HCT116 (cell line): ENCODE measurements at regions not wholly inside any gene's neighbourhood (a gene's known extent, or its start where the extent isn't known, plus 50 kb on each side); places are given as distances from the start of the nearest gene placed in this dataset.

Source experiments
- ATAC-seq: fragments of 200-7000 bp; cut with Tn5 transposase; 2 replicates; pipeline ENCODE4 v1.9.1; 2020; ENCODE audit warnings: mild to moderate bottlenecking, moderate library complexity
- BruUV-seq: library from RNA; stranded (reverse); fragments of 400-500 nt; replicated peaks from 2 replicates; lab custom pipeline; 2021; lab: Mats Ljungman, UMichigan
- CTCF ChIA-PET: fragments of 300-600 bp; sonication (Branson Sonifier 250); formaldehyde crosslinking; loops from one replicate; lab custom pipeline; 2021; ENCODE audit warnings: antibody characterized with exemption; lab: Charles Lee
- POLR2A ChIA-PET: fragments of 300-600, 350-600 bp; sonication (Branson Sonifier 250); formaldehyde crosslinking; loops from one replicate; lab custom pipeline; 2021; ENCODE audit warnings: antibody characterized with exemption; lab: Charles Lee
- RAD21 ChIA-PET, 2 experiments: fragments of 300-600 bp; sonication (Branson Sonifier 250); formaldehyde crosslinking; loops; one replicate each; lab custom pipeline; 2023; ENCODE audit warnings: low total read pairs in 2 of 2; ENCODE audit not compliant: uncharacterized antibody in 2 of 2, unreplicated experiment in 2 of 2, low non-redundant PET in 1 of 2; lab: Charles Lee
- DNase-seq: peaks from one replicate; pipeline ENCODE4 v3.0.0-alpha.2; 2010; ENCODE audit warnings: low read depth, low spot score
- H2AFZ ChIP-seq: fragments of 200-600 bp; shearing (Covaris generic), sonication (generic); 2 replicates; pipeline ENCODE4 v1.6.1; 2017; ENCODE audit warnings: low read depth, mixed run types, mixed read lengths, antibody characterized with exemption, low read length; ENCODE audit not compliant: poor library complexity, severe bottlenecking
- H3K27ac ChIP-seq: 2 replicates; pipeline ENCODE4 v1.5.1; 2012; ENCODE audit warnings: low read depth, low read length
- H3K27me3 ChIP-seq: fragments of 200-600 bp; sonication (generic); 2 replicates; pipeline ENCODE4 v1.6.1; 2016; ENCODE audit warnings: mixed run types, low read length, mixed read lengths; ENCODE audit not compliant: insufficient read depth
- H3K36me3 ChIP-seq, 2 experiments: fragments of 200-500 bp in 1 of 2; fragments of 200-600 bp in 1 of 2; sonication (Bioruptor generic) in 1 of 2; sonication (generic) in 1 of 2; 2 replicates each; pipeline versions ENCODE4 v1.5.1 to v1.6.1; 2014 to 2016; ENCODE audit warnings: low read length in 2 of 2, inconsistent platforms in 1 of 2, mixed read lengths in 1 of 2, mixed run types in 1 of 2; ENCODE audit not compliant: insufficient read depth in 2 of 2, control insufficient read depth in 1 of 2
- H3K4me1 ChIP-seq, 2 experiments: fragments of 200-600 bp in 1 of 2; sonication (generic) in 1 of 2; 2 replicates each; pipeline versions ENCODE4 v1.5.1 to v1.6.1; 2012 to 2017; ENCODE audit warnings: low read length in 2 of 2, inconsistent platforms in 1 of 2, mild to moderate bottlenecking in 1 of 2, mixed read lengths in 1 of 2, mixed run types in 1 of 2, moderate library complexity in 1 of 2; ENCODE audit not compliant: insufficient read depth in 2 of 2, control insufficient read depth in 1 of 2
- H3K4me2 ChIP-seq: fragments of 200-600 bp; sonication (generic); 2 replicates; pipeline ENCODE4 v1.6.1; 2017; ENCODE audit warnings: mixed run types, low read length, mixed read lengths
- H3K4me3 ChIP-seq, 2 experiments: fragments of 200-600 bp in 1 of 2; sonication (generic) in 1 of 2; replicated peaks in 1 of 2; 2 replicates each; pipeline ENCODE4 v1.5.1; 2011 to 2016; ENCODE audit warnings: low read length in 2 of 2, control low read depth in 1 of 2, low read depth in 1 of 2, mild to moderate bottlenecking in 1 of 2, mixed read lengths in 1 of 2, mixed run types in 1 of 2
- H3K79me2 ChIP-seq: fragments of 200-600 bp; sonication (generic); 2 replicates; pipeline ENCODE4 v1.6.1; 2017; ENCODE audit warnings: mild to moderate bottlenecking, mixed run types, low read length, moderate library complexity, mixed read lengths; ENCODE audit not compliant: insufficient read depth
- H3K9ac ChIP-seq: fragments of 200-600 bp; sonication (generic); 2 replicates; pipeline ENCODE4 v1.6.1; 2016; ENCODE audit warnings: low read length, mixed read lengths
- H3K9me2 ChIP-seq: fragments of 200-600 bp; sonication (generic), shearing (Covaris generic); 2 replicates; pipeline ENCODE4 v1.6.1; 2017; ENCODE audit warnings: mixed run types, mild to moderate bottlenecking, moderate library complexity; ENCODE audit not compliant: insufficient read depth
- H3K9me3 ChIP-seq, 2 experiments: fragments of 200-500 bp in 1 of 2; fragments of 200-600 bp in 1 of 2; sonication (Bioruptor generic) in 1 of 2; sonication (generic) in 1 of 2; 2 replicates each; pipeline ENCODE4 v1.6.1; 2014 to 2017; ENCODE audit warnings: low read length in 2 of 2, mixed read lengths in 2 of 2, inconsistent platforms in 1 of 2, low read depth in 1 of 2, mild to moderate bottlenecking in 1 of 2, mixed run types in 1 of 2, moderate library complexity in 1 of 2; ENCODE audit not compliant: control insufficient read depth in 1 of 2, insufficient read depth in 1 of 2
- H4K20me1 ChIP-seq: fragments of 200-600 bp; sonication (generic), shearing (Covaris generic); 2 replicates; pipeline ENCODE4 v1.6.1; 2017; ENCODE audit warnings: mixed run types, mild to moderate bottlenecking, moderate library complexity; ENCODE audit not compliant: insufficient read depth
- ATF3 ChIP-seq: IDR thresholded peaks from 2 replicates; pipeline ENCODE4 v1.6.1; 2012
- CBX3 ChIP-seq: IDR thresholded peaks from 2 replicates; pipeline ENCODE4 v1.6.1; 2012; ENCODE audit warnings: low read depth
- EGR1 ChIP-seq: IDR thresholded peaks from 2 replicates; pipeline ENCODE4 v1.6.1; 2012; ENCODE audit warnings: low read depth
- ELF1 ChIP-seq: IDR thresholded peaks from 2 replicates; pipeline ENCODE4 v1.6.1; 2012; ENCODE audit warnings: low read depth, borderline replicate concordance
- EZH2phosphoT487 ChIP-seq: fragments of 200-600 bp; IDR thresholded peaks from 2 replicates; pipeline ENCODE4 v1.6.1; 2018; ENCODE audit warnings: antibody characterized with exemption, borderline replicate concordance
- POLR2A ChIP-seq: IDR thresholded peaks from 2 replicates; pipeline ENCODE4 v1.7.0; 2011; ENCODE audit warnings: borderline replicate concordance; ENCODE audit not compliant: insufficient read depth, insufficient read length; ENCODE audit errors: extremely low read depth
- POLR2AphosphoS5 ChIP-seq: IDR thresholded peaks from 2 replicates; pipeline ENCODE4 v1.6.1; 2011; ENCODE audit warnings: mild to moderate bottlenecking, low read depth, low read length, moderate library complexity
- RAD21 ChIP-seq: IDR thresholded peaks from 2 replicates; pipeline ENCODE4 v1.6.1; 2012; ENCODE audit warnings: low read depth, mild to moderate bottlenecking
- SIN3A ChIP-seq: IDR thresholded peaks from 2 replicates; pipeline ENCODE4 v1.6.1; 2012; ENCODE audit warnings: low read depth
- SP1 ChIP-seq: IDR thresholded peaks from 2 replicates; pipeline ENCODE4 v1.6.1; 2012; ENCODE audit warnings: low read depth
- TCF7L2 ChIP-seq: IDR thresholded peaks from 2 replicates; pipeline ENCODE4 v1.7.0; 2011; ENCODE audit warnings: borderline replicate concordance, inconsistent platforms; ENCODE audit not compliant: insufficient read depth, insufficient read length; ENCODE audit errors: extremely low read depth
- ZBTB33 ChIP-seq: IDR thresholded peaks from 2 replicates; pipeline ENCODE4 v1.6.1; 2011; ENCODE audit warnings: mild to moderate bottlenecking, low read length, moderate library complexity; ENCODE audit not compliant: insufficient replicate concordance; ENCODE audit errors: extremely low read depth
- ZFX ChIP-seq: fragments of 450-650 bp; IDR thresholded peaks from 2 replicates; pipeline ENCODE4 v1.6.1; 2017
- intact Hi-C: fragments of 100-400 bp; cut with micrococcal nuclease; formaldehyde crosslinking; loops from 2 replicates; pipeline ENCODE4 v1.10.0; 2022
- TF ChIP-seq, protein P1 (sequence below): IDR thresholded peaks from 2 replicates; pipeline ENCODE4 v1.6.1; 2012
- TF ChIP-seq, protein P2 (sequence below), 3 experiments: fragments of 200-600 bp in 1 of 3; sonication (generic) in 1 of 3; IDR thresholded peaks in 2 of 3; conservative IDR thresholded peaks in 1 of 3; 2 replicates each; pipeline ENCODE4 v1.5.1; 2012 to 2017; ENCODE audit warnings: low read depth in 2 of 3, low read length in 2 of 3, antibody characterized with exemption in 1 of 3, borderline replicate concordance in 1 of 3, control low read depth in 1 of 3, mild to moderate bottlenecking in 1 of 3, mixed read lengths in 1 of 3, mixed run types in 1 of 3, moderate library complexity in 1 of 3; ENCODE audit not compliant: insufficient read depth in 1 of 3

DNA sequence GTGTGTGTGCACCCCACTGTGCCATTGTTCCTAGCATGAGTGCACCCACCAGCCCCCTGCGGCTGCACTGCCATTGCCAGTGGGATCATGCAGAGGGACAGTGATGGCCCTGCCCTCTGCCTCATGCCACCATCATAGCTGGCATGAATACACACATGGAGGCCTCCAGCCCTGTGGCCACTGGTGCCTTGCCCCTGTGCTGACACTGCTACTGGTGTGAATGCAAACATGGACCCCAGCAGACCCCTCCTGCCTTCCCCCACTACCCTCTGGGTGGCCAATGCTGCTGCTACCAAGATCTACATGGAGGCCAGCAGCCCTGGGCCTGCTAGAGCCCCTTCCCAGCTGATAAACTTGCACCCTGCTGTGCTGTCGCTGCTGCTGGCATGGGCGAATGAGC, 995.5 kb upstream of the GOT2 start:
- POLR2A ChIA-PET: no interaction called here
- Histone ChIP-seq H3K27ac (no peak overlapping the region), H4K20me1 (no peaks in the 10 kb centered on the region), H3K9me3 (peaks cover 12 to 13% of the 10 kb centered on the region in 2 experiments; a peak in 2 of 4 replicates), H3K9ac (no peak overlapping the region), H3K4me3 (no peak overlapping the region), H3K4me1 (no peaks in the 10 kb centered on the region), H3K9me2 (no peaks in the 10 kb centered on the region), H3K4me2 (no peak overlapping the region), H3K36me3 (no peaks in the 10 kb centered on the region), H3K27me3 (no peaks in the 10 kb centered on the region), H3K79me2 (no peaks in the 10 kb centered on the region), H2AFZ (no peak overlapping the region)
- ATAC-seq: no peak
- TF ChIP-seq EZH2phosphoT487: no peak
- TF ChIP-seq TCF7L2: no peak
- TF ChIP-seq ELF1: no peak
- TF ChIP-seq, protein P1, sequence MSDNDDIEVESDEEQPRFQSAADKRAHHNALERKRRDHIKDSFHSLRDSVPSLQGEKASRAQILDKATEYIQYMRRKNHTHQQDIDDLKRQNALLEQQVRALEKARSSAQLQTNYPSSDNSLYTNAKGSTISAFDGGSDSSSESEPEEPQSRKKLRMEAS: no peak
- no peak for TF ChIP-seq ATF3
- TF ChIP-seq, protein P2, sequence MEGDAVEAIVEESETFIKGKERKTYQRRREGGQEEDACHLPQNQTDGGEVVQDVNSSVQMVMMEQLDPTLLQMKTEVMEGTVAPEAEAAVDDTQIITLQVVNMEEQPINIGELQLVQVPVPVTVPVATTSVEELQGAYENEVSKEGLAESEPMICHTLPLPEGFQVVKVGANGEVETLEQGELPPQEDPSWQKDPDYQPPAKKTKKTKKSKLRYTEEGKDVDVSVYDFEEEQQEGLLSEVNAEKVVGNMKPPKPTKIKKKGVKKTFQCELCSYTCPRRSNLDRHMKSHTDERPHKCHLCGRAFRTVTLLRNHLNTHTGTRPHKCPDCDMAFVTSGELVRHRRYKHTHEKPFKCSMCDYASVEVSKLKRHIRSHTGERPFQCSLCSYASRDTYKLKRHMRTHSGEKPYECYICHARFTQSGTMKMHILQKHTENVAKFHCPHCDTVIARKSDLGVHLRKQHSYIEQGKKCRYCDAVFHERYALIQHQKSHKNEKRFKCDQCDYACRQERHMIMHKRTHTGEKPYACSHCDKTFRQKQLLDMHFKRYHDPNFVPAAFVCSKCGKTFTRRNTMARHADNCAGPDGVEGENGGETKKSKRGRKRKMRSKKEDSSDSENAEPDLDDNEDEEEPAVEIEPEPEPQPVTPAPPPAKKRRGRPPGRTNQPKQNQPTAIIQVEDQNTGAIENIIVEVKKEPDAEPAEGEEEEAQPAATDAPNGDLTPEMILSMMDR (IDR thresholded peaks at IDR 0.05 in 2 of 3, conservative IDR thresholded peaks at IDR 0.05 in 1 of 3; ENCODE audit: borderline replicate concordance in 1 of 3, insufficient read depth in 1 of 3, low read depth in 2 of 3, low read length in 2 of 3): no peak
- TF ChIP-seq ZFX: no peak
- no peak for DNase-seq
- RAD21 ChIA-PET: no interaction called here
- BruUV-seq: no TSS peak
- intact Hi-C loops: no loop called here
- CTCF ChIA-PET: no interaction called here

DNA sequence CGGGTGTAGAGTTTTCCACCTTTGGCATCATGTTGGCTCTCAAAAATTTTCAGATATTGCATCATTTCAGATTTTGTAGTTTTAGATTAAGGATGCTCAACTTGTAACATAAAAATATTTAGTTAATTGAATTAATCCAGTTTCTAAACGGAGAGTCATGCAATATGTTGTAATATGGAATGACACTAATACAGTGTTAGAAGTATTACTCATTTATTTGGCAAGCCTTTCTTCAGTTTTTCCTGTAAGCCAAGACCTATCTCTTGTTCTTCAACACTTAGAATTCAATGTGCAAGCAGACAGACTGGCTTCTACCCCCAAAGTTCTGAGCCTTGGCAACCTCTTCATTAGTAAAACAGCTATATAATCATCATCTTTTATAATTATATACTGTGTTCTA, 985.0 kb upstream of the GOT2 start:
- no peaks in the 10 kb centered on the region for H3K36me3 ChIP-seq
- H3K4me1 ChIP-seq: no peaks in the 10 kb centered on the region
- H3K9me2 ChIP-seq: no peaks in the 10 kb centered on the region
- H3K4me3 ChIP-seq: no peak overlapping the region
- H3K9ac ChIP-seq: no peak overlapping the region
- no peak for DNase-seq
- no peaks in the 10 kb centered on the region for H3K79me2 ChIP-seq
- ChIA-PET RAD21 (no interaction called here), POLR2A (no interaction called here), CTCF (no interaction called here)
- no TSS peak for BruUV-seq
- no peak for ATAC-seq
- H3K27me3 ChIP-seq: no peaks in the 10 kb centered on the region
- H3K9me3 ChIP-seq: peaks cover 0 to 5% of the 10 kb centered on the region in 2 experiments; a peak in 3 of 4 replicates
- intact Hi-C loops: no loop called here
- H3K4me2 ChIP-seq: no peak overlapping the region
- no peaks in the 10 kb centered on the region for H4K20me1 ChIP-seq
- H3K27ac ChIP-seq: no peak overlapping the region
- no peak overlapping the region for H2AFZ ChIP-seq
- TF ChIP-seq EGR1 (no peak), ELF1 (no peak), POLR2AphosphoS5 (no peak), ATF3 (no peak), ZBTB33 (no peak), SP1 (no peak), RAD21 (no peak), CBX3 (no peak), TCF7L2 (no peak), SIN3A (no peak), POLR2A (no peak)
